ENCODE measurements at regions not wholly inside any gene's neighbourhood (a gene's known extent, or its start where the extent isn't known, plus 50 kb on each side); places are given as distances from the start of the nearest gene placed in this dataset.

- intact Hi-C loops (cut with micrococcal nuclease): no loop called here
Observed at GRCh38 chr21:45341261-45341660, 53.6 kb upstream of the POFUT2 start.

More at GRCh38 chr21:45341261-45341660, 53.6 kb upstream of the POFUT2 start:
- Histone ChIP-seq H4K91ac (ENCODE audit: insufficient read depth, low read depth, low read length) (no peak overlapping the region), H3K23ac (ENCODE audit: low read depth, low read length) (0 out of 2 replicates have a peak overlapping the region, but pooled peaks have one; percentile 6), H3K14ac (replicated peaks; ENCODE audit: low read depth, low read length) (no peak overlapping the region), H3K4me3 (ENCODE audit: insufficient read depth, low read depth, low read length) (no peak overlapping the region), H3K9ac (ENCODE audit: low read depth, low read length) (no peak overlapping the region), H3K56ac (ENCODE audit: extremely low read depth, insufficient read depth, low read length) (no peak overlapping the region), H4K20me1 (ENCODE audit: insufficient read depth, low read length) (no peaks in the 10 kb centered on the region), H3K4me1 (ENCODE audit: control insufficient read depth, insufficient read depth, low read length) (peaks cover 4% of the 10 kb centered on the region; the same call in 1 of the 2 replicates), H2AFZ (replicated peaks; ENCODE audit: low read length, poor library complexity) (no peak overlapping the region), H2BK120ac (ENCODE audit: low read depth, low read length) (no peak overlapping the region), H2AK5ac (ENCODE audit: low read depth, low read length) (no peak overlapping the region), H3K9me3 (ENCODE audit: control insufficient read depth, insufficient read depth, low read length) (no peaks in the 10 kb centered on the region), H3K4me2 (ENCODE audit: low read depth, low read length) (no peak overlapping the region), H2BK20ac (ENCODE audit: low read depth, low read length) (no peak overlapping the region), H3K27me3 (ENCODE audit: control insufficient read depth, insufficient read depth, low read length) (no peaks in the 10 kb centered on the region), H2BK15ac (ENCODE audit: low read depth, low read length) (no peak overlapping the region), H3K36me3 (ENCODE audit: control insufficient read depth, insufficient read depth, low read length) (no peaks in the 10 kb centered on the region), H3K9me1 (ENCODE audit: insufficient read depth, low read length) (0 out of 2 replicates have a peak, but pooled peaks cover 2% of the 10 kb centered on the region), H3K79me1 (ENCODE audit: low read depth in 1 of 2, low read length in 2 of 2) (no peaks in the 10 kb centered on the region), H4K8ac (ENCODE audit: low read depth in 2 of 2, low read length in 2 of 2) (no peak overlapping the region), H3K4ac (ENCODE audit: low read depth, low read length) (no peak overlapping the region), H4K5ac (ENCODE audit: low read depth, low read length) (no peak overlapping the region), H3K18ac (ENCODE audit: low read depth, low read length) (no peak overlapping the region), H2AK9ac (replicated peaks; ENCODE audit: low read depth, low read length, poor library complexity) (no peak overlapping the region), H2BK5ac (ENCODE audit: low read depth, low read length, poor library complexity, severe bottlenecking) (no peak overlapping the region), H3K27ac (ENCODE audit: insufficient read depth, low read length) (no peak overlapping the region)
- WGBS, 2 experiments (ENCODE audit: extremely low coverage in 2 of 2, insufficient read length in 1 of 2): no CpG with 5 or more reads among the region's 8 CpGs
- ChIA-PET CTCF (no interaction called here), POLR2A (ENCODE audit: unreplicated experiment) (no interaction called here)
- in situ Hi-C loops (cut with MboI; ENCODE audit: low sequenced_read_pairs) (no loop called here), dilution Hi-C loops (cut with HindIII; ENCODE audit: low sequenced_read_pairs, unreplicated experiment) (no loop called here)
- ATAC-seq (ENCODE audit: low read depth) (no peak), DNase-seq (no peak)
- BruUV-seq (replicated peaks): no TSS peak
- no peak for TF ChIP-seq MAFK (IDR thresholded peaks at IDR 0.05; ENCODE audit: low read depth, low read length)

Measured in IMR-90 (cell line).